Panc1 (cell line): ENCODE measurements at regions not wholly inside any gene's neighbourhood (a gene's known extent, or its start where the extent isn't known, plus 50 kb on each side); places are given as distances from the start of the nearest gene placed in this dataset.

Experiments used
- ATAC-seq: fragments of 200-7000 bp; cut with Tn5 transposase; 2 replicates; pipeline ENCODE4 v1.9.1; 2020; ENCODE audit warnings: mild to moderate bottlenecking, moderate library complexity
- BruUV-seq: library from RNA; stranded (reverse); fragments of 400-500 nt; replicated peaks from 2 replicates; lab custom pipeline; 2021; lab: Mats Ljungman, UMichigan
- CTCF ChIA-PET: fragments of 300-600 bp; sonication (Branson Sonifier 250); formaldehyde crosslinking; loops from one replicate; lab custom pipeline; 2022; ENCODE audit warnings: antibody characterized with exemption; lab: Charles Lee
- POLR2A ChIA-PET: fragments of 300-600 bp; sonication (Branson Sonifier 250); formaldehyde crosslinking; loops from one replicate; lab custom pipeline; 2022; ENCODE audit warnings: antibody characterized with exemption; lab: Charles Lee
- DNase-seq: peaks from one replicate; pipeline ENCODE4 v3.0.0-alpha.2; 2010; ENCODE audit warnings: low read depth, low spot score
- H3K27ac ChIP-seq: 2 replicates; pipeline ENCODE4 v1.5.1; 2011; ENCODE audit warnings: mild to moderate bottlenecking, low read length, inconsistent platforms
- H3K27me3 ChIP-seq: fragments of 200-500 bp; sonication (Bioruptor generic); 2 replicates; pipeline ENCODE4 v1.6.0; 2014; ENCODE audit warnings: low read length, inconsistent platforms; ENCODE audit not compliant: control insufficient read depth, insufficient read depth
- H3K36me3 ChIP-seq: fragments of 200-500 bp; sonication (Bioruptor generic); 2 replicates; pipeline ENCODE4 v1.5.1; 2014; ENCODE audit warnings: inconsistent platforms, mild to moderate bottlenecking, low read length, moderate library complexity; ENCODE audit not compliant: control insufficient read depth, insufficient read depth
- H3K4me1 ChIP-seq: 2 replicates; pipeline ENCODE4 v1.5.1; 2011; ENCODE audit warnings: inconsistent platforms, mild to moderate bottlenecking, low read length, moderate library complexity; ENCODE audit not compliant: control insufficient read depth, insufficient read depth
- H3K4me3 ChIP-seq, 2 experiments: 2 replicates each; pipeline ENCODE4 v1.5.1; 2011 to 2012; ENCODE audit warnings: low read depth in 2 of 2, low read length in 2 of 2, mild to moderate bottlenecking in 2 of 2, inconsistent platforms in 1 of 2, moderate library complexity in 1 of 2
- H3K9me3 ChIP-seq: fragments of 200-500 bp; sonication (Bioruptor generic); 2 replicates; pipeline ENCODE4 v1.5.1; 2014; ENCODE audit warnings: low read depth, mild to moderate bottlenecking, inconsistent platforms, low read length, moderate library complexity; ENCODE audit not compliant: control insufficient read depth, insufficient read depth
- POLR2AphosphoS5 ChIP-seq: IDR thresholded peaks from 2 replicates; pipeline ENCODE4 v1.6.1; 2012; ENCODE audit warnings: mild to moderate bottlenecking, low read depth, low read length, moderate library complexity
- SIN3A ChIP-seq: IDR thresholded peaks from 2 replicates; pipeline ENCODE4 v1.6.1; 2012; ENCODE audit warnings: low read depth, mild to moderate bottlenecking, low read length, moderate library complexity, borderline replicate concordance; ENCODE audit not compliant: insufficient read depth
- TCF7L2 ChIP-seq: IDR thresholded peaks from 2 replicates; pipeline ENCODE4 v1.6.1; 2011; ENCODE audit warnings: mild to moderate bottlenecking, low read depth, low read length, inconsistent platforms
- in situ Hi-C: cut with HindIII; loops from 2 replicates; pipeline ENCODE4 v1.10.0; 2016; ENCODE audit warnings: low sequenced_read_pairs, low pct_unique_long_range_greater_than_20kb
- intact Hi-C: fragments of 100-400 bp; cut with micrococcal nuclease; formaldehyde crosslinking; loops from one replicate; pipeline ENCODE4 v1.10.0; 2022; ENCODE audit not compliant: unreplicated experiment
- TF ChIP-seq, protein P1 (sequence below), 2 experiments: IDR thresholded peaks; 2 replicates each; pipeline ENCODE4 v1.6.1; 2011 to 2012; ENCODE audit warnings: low read depth in 2 of 2, control low read depth in 1 of 2, low read length in 1 of 2, mild to moderate bottlenecking in 1 of 2, moderate library complexity in 1 of 2; ENCODE audit not compliant: insufficient read depth in 1 of 2
- TF ChIP-seq, protein P2 (sequence below): fragments of 450-650 bp; IDR thresholded peaks from 2 replicates; pipeline ENCODE4 v1.5.1; 2017; ENCODE audit warnings: mild to moderate bottlenecking

DNA sequence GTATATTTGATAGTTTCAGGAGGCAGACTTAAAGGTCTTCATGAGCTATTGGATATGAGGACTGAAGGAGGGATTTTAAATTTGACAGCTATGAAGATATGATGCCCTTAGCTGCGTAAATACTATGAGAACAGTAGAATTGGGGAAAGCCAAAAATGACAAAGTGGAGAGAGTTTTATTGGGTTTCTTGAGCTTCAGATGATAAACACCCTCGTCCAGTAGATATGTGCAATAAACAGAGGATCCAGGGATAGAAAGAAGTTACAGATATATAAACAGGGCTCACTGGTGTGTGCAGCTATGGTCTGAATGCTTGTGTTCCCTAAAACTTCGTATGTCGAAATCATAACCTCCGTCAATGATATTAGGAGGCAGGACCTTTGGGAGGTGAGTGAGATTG, 131.3 kb downstream of the INHBA start:
- H3K9me3 ChIP-seq: no peaks in the 10 kb centered on the region
- no peaks in the 10 kb centered on the region for H3K4me1 ChIP-seq
- DNase-seq: no peak
- in situ Hi-C loops (no loop called here), intact Hi-C loops (no loop called here)
- no peaks in the 10 kb centered on the region for H3K36me3 ChIP-seq
- no peak for TF ChIP-seq SIN3A
- TF ChIP-seq, protein P1, sequence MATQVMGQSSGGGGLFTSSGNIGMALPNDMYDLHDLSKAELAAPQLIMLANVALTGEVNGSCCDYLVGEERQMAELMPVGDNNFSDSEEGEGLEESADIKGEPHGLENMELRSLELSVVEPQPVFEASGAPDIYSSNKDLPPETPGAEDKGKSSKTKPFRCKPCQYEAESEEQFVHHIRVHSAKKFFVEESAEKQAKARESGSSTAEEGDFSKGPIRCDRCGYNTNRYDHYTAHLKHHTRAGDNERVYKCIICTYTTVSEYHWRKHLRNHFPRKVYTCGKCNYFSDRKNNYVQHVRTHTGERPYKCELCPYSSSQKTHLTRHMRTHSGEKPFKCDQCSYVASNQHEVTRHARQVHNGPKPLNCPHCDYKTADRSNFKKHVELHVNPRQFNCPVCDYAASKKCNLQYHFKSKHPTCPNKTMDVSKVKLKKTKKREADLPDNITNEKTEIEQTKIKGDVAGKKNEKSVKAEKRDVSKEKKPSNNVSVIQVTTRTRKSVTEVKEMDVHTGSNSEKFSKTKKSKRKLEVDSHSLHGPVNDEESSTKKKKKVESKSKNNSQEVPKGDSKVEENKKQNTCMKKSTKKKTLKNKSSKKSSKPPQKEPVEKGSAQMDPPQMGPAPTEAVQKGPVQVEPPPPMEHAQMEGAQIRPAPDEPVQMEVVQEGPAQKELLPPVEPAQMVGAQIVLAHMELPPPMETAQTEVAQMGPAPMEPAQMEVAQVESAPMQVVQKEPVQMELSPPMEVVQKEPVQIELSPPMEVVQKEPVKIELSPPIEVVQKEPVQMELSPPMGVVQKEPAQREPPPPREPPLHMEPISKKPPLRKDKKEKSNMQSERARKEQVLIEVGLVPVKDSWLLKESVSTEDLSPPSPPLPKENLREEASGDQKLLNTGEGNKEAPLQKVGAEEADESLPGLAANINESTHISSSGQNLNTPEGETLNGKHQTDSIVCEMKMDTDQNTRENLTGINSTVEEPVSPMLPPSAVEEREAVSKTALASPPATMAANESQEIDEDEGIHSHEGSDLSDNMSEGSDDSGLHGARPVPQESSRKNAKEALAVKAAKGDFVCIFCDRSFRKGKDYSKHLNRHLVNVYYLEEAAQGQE (IDR thresholded peaks at IDR 0.05; ENCODE audit: insufficient read depth in 1 of 2, low read depth in 2 of 2, low read length in 1 of 2): no peak
- TF ChIP-seq, protein P2, sequence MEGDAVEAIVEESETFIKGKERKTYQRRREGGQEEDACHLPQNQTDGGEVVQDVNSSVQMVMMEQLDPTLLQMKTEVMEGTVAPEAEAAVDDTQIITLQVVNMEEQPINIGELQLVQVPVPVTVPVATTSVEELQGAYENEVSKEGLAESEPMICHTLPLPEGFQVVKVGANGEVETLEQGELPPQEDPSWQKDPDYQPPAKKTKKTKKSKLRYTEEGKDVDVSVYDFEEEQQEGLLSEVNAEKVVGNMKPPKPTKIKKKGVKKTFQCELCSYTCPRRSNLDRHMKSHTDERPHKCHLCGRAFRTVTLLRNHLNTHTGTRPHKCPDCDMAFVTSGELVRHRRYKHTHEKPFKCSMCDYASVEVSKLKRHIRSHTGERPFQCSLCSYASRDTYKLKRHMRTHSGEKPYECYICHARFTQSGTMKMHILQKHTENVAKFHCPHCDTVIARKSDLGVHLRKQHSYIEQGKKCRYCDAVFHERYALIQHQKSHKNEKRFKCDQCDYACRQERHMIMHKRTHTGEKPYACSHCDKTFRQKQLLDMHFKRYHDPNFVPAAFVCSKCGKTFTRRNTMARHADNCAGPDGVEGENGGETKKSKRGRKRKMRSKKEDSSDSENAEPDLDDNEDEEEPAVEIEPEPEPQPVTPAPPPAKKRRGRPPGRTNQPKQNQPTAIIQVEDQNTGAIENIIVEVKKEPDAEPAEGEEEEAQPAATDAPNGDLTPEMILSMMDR: no peak
- no peak for TF ChIP-seq TCF7L2
- no peak for TF ChIP-seq POLR2AphosphoS5
- ChIA-PET POLR2A (no interaction called here), CTCF (no interaction called here)
- no peak overlapping the region for H3K27ac ChIP-seq
- BruUV-seq: no TSS peak
- no peak for ATAC-seq
- H3K4me3 ChIP-seq: no peak overlapping the region
- H3K27me3 ChIP-seq: no peaks in the 10 kb centered on the region

DNA sequence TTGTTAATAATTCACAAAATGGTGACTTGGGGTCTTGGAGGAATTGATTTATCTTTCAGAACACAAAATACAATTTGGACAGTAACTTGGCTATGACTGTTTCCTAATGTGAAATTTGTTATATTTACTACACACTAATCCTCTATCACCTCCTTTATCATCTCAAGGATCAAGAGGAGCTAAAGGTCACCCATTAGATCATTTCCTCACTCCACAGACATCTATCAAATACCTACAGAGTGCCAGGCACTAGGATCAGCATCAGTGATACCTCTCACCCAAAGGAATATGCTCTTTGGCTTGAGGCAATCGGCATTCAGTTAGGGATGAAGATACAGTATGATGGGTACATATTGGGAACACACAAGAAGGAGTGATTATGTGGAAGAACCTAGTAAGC, 132.1 kb downstream of the INHBA start:
- CTCF ChIA-PET: no interaction called here
- no peak for DNase-seq
- intact Hi-C loops: no loop called here

More for the DNA sequence above, 132.1 kb downstream of the INHBA start:
- Histone ChIP-seq H3K4me1 (no peaks in the 10 kb centered on the region), H3K27ac (no peak overlapping the region), H3K36me3 (no peaks in the 10 kb centered on the region), H3K27me3 (no peaks in the 10 kb centered on the region), H3K9me3 (no peaks in the 10 kb centered on the region), H3K4me3 (no peak overlapping the region)
- in situ Hi-C loops: no loop called here
- no peak for ATAC-seq
- POLR2A ChIA-PET: no interaction called here
- no TSS peak for BruUV-seq
- TF ChIP-seq, protein P2: no peak
